ENCODE measurements at regions not wholly inside any gene's neighbourhood (a gene's known extent, or its start where the extent isn't known, plus 50 kb on each side); places are given as distances from the start of the nearest gene placed in this dataset.
"Not testable (repeated sequence)": the region's sequence is repeated elsewhere in the genome, so short reads cannot be mapped to it uniquely, and the experiment has no call there.

GRCh38 chrX:140633105-140633504 is 76.5 kb upstream of the LINC00632 start:
- DNase-seq (ENCODE audit: extremely low read depth, low read depth): not testable (repeated sequence)

GRCh38 chrX:140608111-140608510 is 101.4 kb upstream of the LINC00632 start:
- DNase-seq (ENCODE audit: extremely low read depth, low read depth): no peak

DNA sequence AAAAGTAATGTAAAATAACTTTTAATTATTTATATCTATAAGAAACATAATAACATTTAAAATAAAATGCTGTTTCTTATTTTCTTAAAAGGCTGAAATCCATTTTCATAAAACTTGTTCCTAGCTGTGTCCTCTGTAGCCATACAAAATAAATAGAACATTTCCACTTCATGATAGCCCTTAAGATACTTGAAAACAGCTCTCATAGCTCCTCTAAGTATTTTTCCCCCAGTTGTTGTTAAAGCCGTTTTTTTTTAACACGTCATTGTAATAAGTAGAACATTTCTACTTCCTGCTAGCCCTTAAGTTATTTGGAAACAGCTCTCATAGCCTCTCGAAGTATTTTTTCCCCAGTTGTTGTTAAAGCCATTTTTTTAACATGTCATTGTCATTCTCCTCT is 97.3 kb upstream of the SOX3 start:
- no peak for DNase-seq (ENCODE audit: extremely low read depth, low read depth)

GRCh38 chrX:140599851-140600250 is 95.0 kb upstream of the SOX3 start:
- DNase-seq (ENCODE audit: extremely low read depth, low read depth): no peak

- DNase-seq (ENCODE audit: extremely low read depth, low read depth): no peak
These were observed 84.8 kb upstream of the SOX3 start for GRCh38 chrX:140589657-140590056.

DNA sequence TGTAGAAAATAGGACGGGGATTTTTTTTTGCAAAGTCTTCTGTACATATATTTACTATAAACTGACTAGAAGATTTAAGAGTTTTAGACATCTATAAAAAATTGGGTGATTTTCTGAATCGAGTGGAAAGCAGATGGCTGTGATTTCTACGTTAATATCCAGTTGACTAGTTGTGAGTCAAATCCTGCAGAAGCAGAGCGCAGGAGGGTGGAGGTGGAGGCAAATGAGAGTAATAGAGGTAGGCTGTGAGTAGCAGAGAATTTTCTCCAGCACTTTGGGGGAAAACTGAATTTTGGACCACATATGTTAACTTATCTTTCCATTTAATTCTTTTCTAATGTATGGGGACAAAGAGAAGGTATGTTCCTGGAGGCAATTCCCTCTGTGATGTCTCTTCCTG is 82.1 kb upstream of the SOX3 start:
- DNase-seq (ENCODE audit: extremely low read depth, low read depth): no peak

DNA sequence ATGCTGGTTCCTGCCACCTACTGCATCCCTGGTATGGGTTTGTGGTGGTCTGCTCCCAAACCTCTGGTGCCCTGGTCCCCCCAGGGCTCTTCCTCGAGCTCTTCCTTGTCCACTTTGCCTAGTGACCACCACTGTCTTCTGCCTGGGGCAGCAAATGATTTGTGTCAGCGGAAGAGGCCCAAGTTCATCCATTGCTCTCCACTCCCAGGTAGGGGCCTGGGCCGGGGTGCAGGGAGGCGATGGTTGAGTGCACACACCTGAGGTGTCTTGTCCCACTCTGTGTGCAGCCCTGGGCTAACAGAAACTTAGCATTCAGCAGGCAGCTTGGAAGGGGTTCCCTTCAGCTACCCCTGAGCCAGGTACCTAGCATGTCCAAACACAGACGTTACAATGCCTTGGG is 75.6 kb upstream of the SOX3 start:
- DNase-seq (ENCODE audit: extremely low read depth, low read depth): no peak

DNA sequence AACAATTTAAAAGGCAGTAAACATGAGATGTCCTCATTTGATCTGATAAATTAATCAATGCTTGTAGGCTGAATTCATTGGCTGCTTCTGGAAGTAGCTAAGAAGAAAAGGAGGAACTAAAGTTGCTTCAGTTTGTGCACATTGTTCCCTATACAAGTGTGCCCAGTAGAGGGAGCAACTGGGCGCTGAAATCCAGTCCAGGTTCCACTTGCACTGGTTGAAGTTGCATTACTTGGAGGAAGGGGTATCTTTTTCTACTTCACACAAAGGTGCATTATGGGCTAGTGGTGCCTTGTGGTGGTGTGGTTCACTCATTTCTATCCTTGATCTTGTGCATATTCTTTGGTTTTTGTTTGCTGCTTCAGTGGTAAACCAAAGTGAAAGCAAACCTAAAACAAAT is 67.9 kb upstream of the SOX3 start:
- DNase-seq (ENCODE audit: extremely low read depth, low read depth): peak; percentile 41

- no peak for DNase-seq (ENCODE audit: extremely low read depth, low read depth)
These were observed 59.0 kb upstream of the SOX3 start for GRCh38 chrX:140563893-140564292.
